ENCODE measurements at regions not wholly inside any gene's neighbourhood (a gene's known extent, or its start where the extent isn't known, plus 50 kb on each side); places are given as distances from the start of the nearest gene placed in this dataset.

GRCh38 chr16:79283578-79283977, 317.0 kb downstream of the MAF start:
- H3K27ac ChIP-seq (ENCODE audit: low read depth, low read length) = no peak overlapping the region
- no peaks in the 10 kb centered on the region for H3K27me3 ChIP-seq (ENCODE audit: insufficient read depth, low read length)
- H2AFZ ChIP-seq (ENCODE audit: low read depth, low read length) = no peak overlapping the region
- no peaks in the 10 kb centered on the region for H3K9me3 ChIP-seq (ENCODE audit: insufficient read depth, low read depth, low read length)
- H3K4me2 ChIP-seq (ENCODE audit: low read length) = no peak overlapping the region
- Mint-ChIP-seq H3K9me3 (ENCODE audit: unreplicated experiment) (no peaks in the 10 kb centered on the region), H3K4me1 (ENCODE audit: low read depth, unreplicated experiment) (no peaks in the 10 kb centered on the region), H3K27me3 (ENCODE audit: low read depth, unreplicated experiment) (peaks cover 22% of the 10 kb centered on the region), H3K27ac (ENCODE audit: unreplicated experiment) (no peak overlapping the region), H3K36me3 (ENCODE audit: low read depth, unreplicated experiment) (no peaks in the 10 kb centered on the region), H3K4me3 (ENCODE audit: unreplicated experiment) (no peak overlapping the region)
- H3K4me1 ChIP-seq (ENCODE audit: insufficient read depth, low read length) = no peaks in the 10 kb centered on the region
- no peaks in the 10 kb centered on the region for H3K36me3 ChIP-seq (ENCODE audit: insufficient read depth, low read length)
- no peak for TF ChIP-seq EZH2 (IDR thresholded peaks at IDR 0.05; ENCODE audit: insufficient read depth, low read length)
- no peak for TF ChIP-seq CTCF (IDR thresholded peaks at IDR 0.05; ENCODE audit: insufficient read depth, low read depth, low read length)
- FAIRE-seq (no peak), DNase-seq (ENCODE audit: low read depth) (no peak)
- H3K4me3 ChIP-seq (ENCODE audit: insufficient read depth, low read depth, low read length) = no peak overlapping the region
- no peaks in the 10 kb centered on the region for H4K20me1 ChIP-seq (ENCODE audit: insufficient read depth, low read length)
- no peaks in the 10 kb centered on the region for H3K79me2 ChIP-seq (ENCODE audit: insufficient read depth, low read length)
- H3K9ac ChIP-seq (ENCODE audit: low read length) = no peak overlapping the region

- FAIRE-seq (no peak), DNase-seq (ENCODE audit: low read depth) (no peak)
- H3K4me1 ChIP-seq (ENCODE audit: insufficient read depth, low read length) = no peaks in the 10 kb centered on the region
- H3K9me3 ChIP-seq (ENCODE audit: insufficient read depth, low read depth, low read length) = peaks cover 3% of the 10 kb centered on the region
- H3K27me3 ChIP-seq (ENCODE audit: insufficient read depth, low read length) = no peaks in the 10 kb centered on the region
- H3K9ac ChIP-seq (ENCODE audit: low read length) = no peak overlapping the region
- no peak overlapping the region for H3K4me3 ChIP-seq (ENCODE audit: insufficient read depth, low read depth, low read length)
- no peak overlapping the region for H3K27ac Mint-ChIP-seq (ENCODE audit: unreplicated experiment)
- H3K27me3 Mint-ChIP-seq (ENCODE audit: low read depth, unreplicated experiment) = peaks cover 29% of the 10 kb centered on the region
- no peak overlapping the region for H3K27ac ChIP-seq (ENCODE audit: low read depth, low read length)
- H2AFZ ChIP-seq (ENCODE audit: low read depth, low read length) = no peak overlapping the region
- no peak overlapping the region for H3K4me3 Mint-ChIP-seq (ENCODE audit: unreplicated experiment)
- TF ChIP-seq EZH2 (IDR thresholded peaks at IDR 0.05; ENCODE audit: insufficient read depth, low read length) (no peak), CTCF (IDR thresholded peaks at IDR 0.05; ENCODE audit: insufficient read depth, low read depth, low read length) (no peak)
- no peak overlapping the region for H3K4me2 ChIP-seq (ENCODE audit: low read length)
- H3K36me3 Mint-ChIP-seq (ENCODE audit: low read depth, unreplicated experiment) = no peaks in the 10 kb centered on the region
- H3K36me3 ChIP-seq (ENCODE audit: insufficient read depth, low read length) = no peaks in the 10 kb centered on the region
- H4K20me1 ChIP-seq (ENCODE audit: insufficient read depth, low read length) = no peaks in the 10 kb centered on the region
- no peaks in the 10 kb centered on the region for H3K9me3 Mint-ChIP-seq (ENCODE audit: unreplicated experiment)
- H3K4me1 Mint-ChIP-seq (ENCODE audit: low read depth, unreplicated experiment) = no peaks in the 10 kb centered on the region
- H3K79me2 ChIP-seq (ENCODE audit: insufficient read depth, low read length) = no peaks in the 10 kb centered on the region
Measured at GRCh38 chr16:79282806-79283205, 317.7 kb downstream of the MAF start.

- Histone ChIP-seq H4K20me1 (ENCODE audit: insufficient read depth, low read length) (no peaks in the 10 kb centered on the region), H3K4me1 (ENCODE audit: insufficient read depth, low read length) (no peaks in the 10 kb centered on the region), H3K4me3 (ENCODE audit: insufficient read depth, low read depth, low read length) (no peak overlapping the region), H3K27me3 (ENCODE audit: insufficient read depth, low read length) (no peaks in the 10 kb centered on the region), H3K9ac (ENCODE audit: low read length) (no peak overlapping the region), H3K9me3 (ENCODE audit: insufficient read depth, low read depth, low read length) (peaks cover 3% of the 10 kb centered on the region), H3K4me2 (ENCODE audit: low read length) (no peak overlapping the region), H2AFZ (ENCODE audit: low read depth, low read length) (no peak overlapping the region), H3K36me3 (ENCODE audit: insufficient read depth, low read length) (no peaks in the 10 kb centered on the region), H3K79me2 (ENCODE audit: insufficient read depth, low read length) (no peaks in the 10 kb centered on the region), H3K27ac (ENCODE audit: low read depth, low read length) (no peak overlapping the region)
- H3K27ac Mint-ChIP-seq (ENCODE audit: unreplicated experiment) = no peak overlapping the region
- H3K4me1 Mint-ChIP-seq (ENCODE audit: low read depth, unreplicated experiment) = no peaks in the 10 kb centered on the region
- no peaks in the 10 kb centered on the region for H3K9me3 Mint-ChIP-seq (ENCODE audit: unreplicated experiment)
- DNase-seq (ENCODE audit: low read depth) = no peak
- no peaks in the 10 kb centered on the region for H3K36me3 Mint-ChIP-seq (ENCODE audit: low read depth, unreplicated experiment)
- peaks cover 34% of the 10 kb centered on the region for H3K27me3 Mint-ChIP-seq (ENCODE audit: low read depth, unreplicated experiment)
- FAIRE-seq = no peak
- TF ChIP-seq EZH2 (IDR thresholded peaks at IDR 0.05; ENCODE audit: insufficient read depth, low read length) (no peak), CTCF (IDR thresholded peaks at IDR 0.05; ENCODE audit: insufficient read depth, low read depth, low read length) (no peak)
- no peak overlapping the region for H3K4me3 Mint-ChIP-seq (ENCODE audit: unreplicated experiment)
Measured at GRCh38 chr16:79278506-79278905, 322.0 kb downstream of the MAF start.
